GM19324 (cell line): ENCODE measurements at regions not wholly inside any gene's neighbourhood (a gene's known extent, or its start where the extent isn't known, plus 50 kb on each side); places are given as distances from the start of the nearest gene placed in this dataset.

ENCODE experiments used
- ATAC-seq: cut with Tn5 transposase; IDR thresholded peaks from one replicate; pipeline ENCODE4 v1.9.1; 2021; ENCODE audit warnings: mild to moderate bottlenecking, moderate library complexity; ENCODE audit not compliant: unreplicated experiment, low FRiP score

DNA sequence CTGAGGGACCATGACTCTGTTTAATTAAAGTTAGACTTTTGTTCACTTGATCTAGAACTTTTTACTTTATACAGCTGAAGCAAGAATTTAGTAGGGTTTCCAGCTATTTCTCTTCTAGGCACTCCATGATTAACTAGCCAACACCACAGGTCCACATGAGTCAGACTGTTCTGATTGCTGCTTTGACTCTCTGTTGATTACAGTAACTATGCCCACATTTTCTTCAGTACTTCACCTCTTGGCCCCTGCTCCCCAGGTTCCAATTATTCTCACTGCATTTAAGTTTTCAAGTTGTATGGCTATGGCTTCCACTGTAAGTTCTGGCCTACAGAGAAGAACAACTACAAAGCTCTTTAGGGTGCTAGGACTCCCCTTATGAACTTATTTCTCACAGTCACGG is 737.2 kb upstream of the IGFBP3 start:
- no peak for ATAC-seq

- ATAC-seq: no peak
Measured at GRCh38 chr7:46654546-46655443, 733.7 kb upstream of the IGFBP3 start.

DNA sequence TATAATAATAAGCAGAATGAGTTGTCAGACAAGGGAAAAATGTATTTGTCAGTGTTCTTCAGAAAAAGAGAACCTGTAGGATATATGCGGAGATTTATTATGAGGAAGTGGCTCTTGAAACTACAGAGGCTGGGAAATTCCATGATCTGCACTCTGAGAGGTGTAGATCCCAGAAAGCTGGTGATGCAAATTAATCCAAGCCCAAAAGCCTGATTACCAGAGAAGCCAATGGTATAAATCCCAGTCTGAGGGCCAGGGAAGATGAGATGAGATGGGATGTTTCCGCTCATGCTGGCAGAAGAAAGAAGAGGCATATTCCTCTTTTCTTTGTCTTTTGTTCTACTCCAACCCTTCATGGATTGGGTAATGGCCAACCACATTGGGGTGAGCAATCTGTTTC is 732.8 kb upstream of the IGFBP3 start:
- no peak for ATAC-seq

DNA sequence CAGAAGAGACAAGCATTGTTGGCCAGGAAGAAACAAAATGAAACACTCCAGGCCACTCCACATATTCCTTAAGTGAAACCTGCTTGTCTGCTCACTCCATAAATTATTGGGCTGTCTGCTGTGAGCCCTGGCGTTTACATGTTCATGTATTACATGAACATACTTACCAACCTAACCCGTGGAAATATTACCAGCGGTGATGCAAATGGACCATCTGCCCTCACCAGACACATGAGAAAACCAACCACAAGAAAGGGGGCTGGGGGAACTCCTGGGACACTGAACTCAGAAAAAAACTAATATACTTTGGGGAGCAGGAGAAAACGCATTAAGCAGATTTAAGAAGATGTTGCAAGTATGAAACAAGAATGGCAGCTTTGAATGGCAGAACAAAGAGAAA is 731.2 kb upstream of the IGFBP3 start:
- ATAC-seq: no peak

DNA sequence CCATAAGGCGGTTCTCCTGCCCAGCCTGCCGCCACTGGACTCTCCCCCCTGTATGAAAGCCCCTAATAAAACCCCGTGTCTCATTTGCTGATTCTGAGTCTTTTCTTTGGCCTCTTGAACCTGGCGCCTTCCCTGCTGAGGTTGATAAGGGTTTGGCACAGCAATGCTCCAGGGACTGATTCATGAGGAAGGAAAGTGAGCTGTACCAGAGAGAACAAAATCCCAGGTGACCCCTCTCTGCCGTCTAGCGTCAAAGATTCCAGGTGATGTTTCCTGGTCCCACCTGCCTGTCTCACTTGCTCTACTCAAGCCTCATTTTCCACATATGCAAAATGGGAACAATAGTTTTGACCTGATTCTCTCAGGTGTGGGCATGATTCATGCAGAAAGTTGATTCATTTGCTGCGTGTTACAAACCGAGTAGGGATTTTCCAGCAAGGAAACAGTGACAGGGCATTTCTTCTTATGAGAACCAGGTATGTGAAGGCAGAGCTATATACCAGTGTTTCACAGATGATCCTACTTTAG is 730.6 kb upstream of the IGFBP3 start:
- no peak for ATAC-seq

- no peak for ATAC-seq
Measured at GRCh38 chr7:46651070-46651469, 730.0 kb upstream of the IGFBP3 start.

DNA sequence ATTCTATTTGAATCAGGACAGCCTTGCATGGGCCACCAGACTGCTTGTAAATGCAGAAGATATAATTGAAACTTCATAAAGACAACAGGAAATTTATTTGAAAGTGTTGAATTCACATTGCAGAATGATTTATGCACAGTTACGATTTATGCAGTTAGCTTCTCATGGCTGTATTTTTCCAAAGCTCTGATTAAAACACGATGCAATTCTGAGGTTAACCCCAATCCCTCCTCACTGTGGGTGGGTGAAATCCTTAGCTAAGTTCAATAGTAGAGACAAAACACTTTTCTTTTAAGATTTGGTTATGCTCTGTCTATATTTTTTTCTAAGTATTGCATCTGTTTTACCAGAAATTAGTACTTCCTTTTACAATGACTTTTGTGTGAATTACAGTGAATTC is 728.8 kb upstream of the IGFBP3 start:
- no peak for ATAC-seq

DNA sequence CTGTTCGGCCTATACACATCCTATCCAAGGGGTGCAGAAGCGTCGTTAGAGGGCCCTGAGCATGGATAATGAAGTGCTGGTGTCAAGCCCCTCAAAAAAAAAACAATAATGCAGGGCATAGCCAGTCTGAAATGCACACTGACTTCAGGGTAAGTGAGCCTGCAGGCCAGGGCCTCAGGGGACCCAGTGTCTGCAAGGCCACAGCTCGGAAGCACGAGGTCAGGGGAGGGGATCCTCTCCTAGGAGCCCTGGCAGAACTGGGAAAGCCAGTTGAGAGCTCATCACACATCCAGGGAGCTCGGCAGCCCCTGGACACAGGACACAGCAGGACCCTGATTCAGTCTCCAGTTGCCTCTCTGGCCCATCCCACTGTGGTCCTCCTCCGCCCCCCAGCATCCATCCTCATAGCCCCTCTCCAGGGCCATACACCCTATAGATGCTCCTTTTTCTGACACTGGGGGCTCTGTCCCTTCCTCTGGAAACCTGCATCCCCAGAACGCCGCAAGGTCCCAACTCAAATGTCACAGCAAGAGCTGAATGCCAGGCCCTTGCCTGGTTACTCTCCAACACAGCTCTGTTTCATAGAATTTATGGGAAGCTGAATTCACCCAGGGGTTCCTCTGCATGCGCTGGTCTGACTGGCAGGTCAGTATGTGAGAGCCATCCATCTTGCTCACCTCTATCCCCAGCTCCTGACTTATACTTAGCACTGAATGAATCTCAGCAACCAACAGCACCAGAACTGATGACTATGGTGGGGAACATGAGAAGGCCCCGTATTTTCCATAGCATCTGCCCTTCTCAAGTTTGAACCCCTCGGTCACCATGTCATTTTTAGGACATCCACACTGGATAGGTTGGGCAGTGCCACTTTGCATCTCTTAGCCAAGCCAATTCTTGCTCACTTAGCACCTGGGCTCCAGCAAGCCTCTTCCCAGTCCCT is 717.0 kb upstream of the IGFBP3 start:
- ATAC-seq: no peak

DNA sequence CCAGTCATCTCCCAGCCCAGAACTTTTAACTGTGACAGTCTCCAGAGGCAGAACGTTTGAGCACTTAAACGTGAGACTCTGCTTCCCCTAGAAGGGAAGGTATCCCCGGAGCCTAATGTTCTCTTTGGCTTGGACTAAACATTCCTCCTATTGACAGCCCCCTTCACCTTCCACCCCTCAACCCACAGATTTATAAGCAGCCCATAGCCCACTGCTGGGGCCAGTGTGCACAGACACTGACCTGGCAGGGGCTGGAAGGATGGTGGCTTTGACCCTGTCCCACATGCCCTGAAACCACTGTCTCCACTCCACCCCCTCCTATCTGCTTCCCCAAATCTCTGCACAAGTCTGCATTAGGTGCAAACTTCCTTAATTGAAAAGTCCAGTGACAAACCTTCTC is 715.0 kb upstream of the IGFBP3 start:
- no peak for ATAC-seq

DNA sequence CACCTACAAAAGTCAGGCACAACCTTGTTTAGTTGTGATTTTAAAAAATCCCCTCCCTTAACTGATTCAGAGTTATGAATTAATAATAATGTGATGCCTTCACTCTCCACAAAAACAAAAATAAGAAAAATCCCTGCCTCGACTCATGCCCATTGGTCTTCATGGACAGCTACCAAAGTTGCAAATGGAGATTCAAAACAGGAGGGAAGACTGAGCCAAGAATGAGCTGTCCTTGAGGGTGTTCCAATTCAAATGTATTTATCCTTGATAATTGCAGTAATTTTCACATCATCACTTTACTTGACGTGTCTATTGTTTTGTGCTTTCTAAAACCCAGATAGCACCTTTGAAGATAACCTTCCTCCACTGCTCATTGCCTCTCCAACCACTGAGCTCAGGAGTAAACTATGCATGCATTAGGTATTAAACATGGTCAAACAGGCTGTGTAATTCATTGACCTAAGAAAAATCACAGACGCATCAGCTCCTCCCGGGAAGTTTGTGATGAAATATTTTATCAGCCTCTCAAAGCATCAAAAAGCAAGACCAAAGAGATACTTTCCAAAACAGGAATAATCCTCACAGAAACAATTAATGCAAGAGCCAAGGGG is 712.7 kb upstream of the IGFBP3 start:
- ATAC-seq: no peak

GRCh38 chr7:46633200-46633599 is 712.1 kb upstream of the IGFBP3 start:
- no peak for ATAC-seq

DNA sequence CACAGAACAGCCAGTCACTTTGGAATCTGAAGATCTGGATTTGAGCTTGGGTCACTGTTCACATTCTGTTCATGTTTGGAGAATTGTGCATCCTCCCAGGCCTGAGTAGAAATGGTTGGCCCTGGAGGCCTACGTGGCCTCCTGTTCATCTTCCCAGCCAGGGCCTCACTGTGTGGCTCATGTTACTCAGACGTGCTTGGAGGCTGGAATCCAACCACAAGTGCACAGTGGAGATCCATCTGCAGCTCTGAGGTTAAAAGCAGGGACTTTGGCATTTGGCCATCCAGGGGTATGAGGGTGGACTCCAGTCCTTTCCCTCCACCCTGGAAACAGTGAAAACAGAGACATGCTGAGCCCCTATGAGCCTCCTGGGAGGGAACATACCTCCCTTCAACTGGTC is 709.0 kb upstream of the IGFBP3 start:
- no peak for ATAC-seq

GRCh38 chr7:46628389-46628788 is 707.3 kb upstream of the IGFBP3 start:
- no peak for ATAC-seq

- no peak for ATAC-seq
Measured at GRCh38 chr7:46626691-46627310, 705.7 kb upstream of the IGFBP3 start.

- no peak for ATAC-seq
Measured at GRCh38 chr7:46626261-46626660, 705.2 kb upstream of the IGFBP3 start.

DNA sequence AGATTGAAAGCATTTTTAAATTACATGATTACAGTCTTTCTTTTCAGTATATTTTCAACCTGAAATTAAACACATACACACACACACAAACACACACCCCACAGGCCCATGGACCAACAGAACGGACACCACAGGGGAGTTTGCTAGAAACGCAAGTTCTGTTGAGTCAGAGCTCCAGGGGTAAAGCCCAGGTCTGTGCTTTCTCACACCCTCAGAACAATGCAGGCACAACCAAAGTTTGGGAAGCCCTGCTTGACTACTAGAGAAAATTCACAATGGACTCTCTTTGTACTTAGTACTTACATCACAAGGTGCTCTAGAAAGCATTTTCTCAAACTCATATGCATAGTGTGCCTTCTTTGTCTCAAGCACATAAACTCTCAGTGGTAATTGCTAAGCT is 704.0 kb upstream of the IGFBP3 start:
- ATAC-seq: no peak

DNA sequence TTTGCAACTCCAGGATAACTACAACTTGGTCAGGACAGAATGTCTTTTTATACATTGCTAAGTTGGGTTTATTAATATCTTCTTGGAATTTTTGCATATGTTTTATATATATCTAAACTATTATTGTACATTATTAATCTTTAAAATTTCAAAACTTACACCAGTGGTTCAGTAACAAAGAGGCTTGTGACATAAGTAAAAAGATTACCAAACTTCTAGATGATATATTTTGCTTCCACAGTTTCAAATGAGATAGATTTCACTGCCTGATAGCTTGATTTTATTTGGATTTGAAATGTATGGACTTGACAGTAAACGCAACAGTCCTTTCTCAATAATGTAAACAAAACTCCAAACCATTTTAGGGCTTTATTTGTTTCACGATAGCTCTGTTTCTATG is 701.2 kb upstream of the IGFBP3 start:
- ATAC-seq: no peak

- ATAC-seq: no peak
Measured at GRCh38 chr7:46619723-46620310, 698.7 kb upstream of the IGFBP3 start.

GRCh38 chr7:46616636-46617035 is 695.6 kb upstream of the IGFBP3 start:
- no peak for ATAC-seq

- ATAC-seq: no peak
Measured at GRCh38 chr7:46613551-46613950, 692.5 kb upstream of the IGFBP3 start.
